Vagina (tissue), 2 donors: ENCODE measurements at regions not wholly inside any gene's neighbourhood (a gene's known extent, or its start where the extent isn't known, plus 50 kb on each side); places are given as distances from the start of the nearest gene placed in this dataset.

Experiments used
- CTCF ChIP-seq, 3 experiments: fragments of 450-650 bp in 2 of 3; fragments of 200-600 bp in 1 of 3; sonication (generic) in 1 of 3; IDR thresholded peaks; one replicate each; pipeline ENCODE4 v1.5.1; 2017 to 2019; ENCODE audit warnings: antibody characterized with exemption in 3 of 3, mild to moderate bottlenecking in 2 of 3, moderate library complexity in 2 of 3
- POLR2AphosphoS5 ChIP-seq, 2 donors: sonication (generic); formaldehyde crosslinking; IDR thresholded peaks; one replicate each; pipeline ENCODE4 v1.9.0; 2017; ENCODE audit warnings: antibody characterized with exemption in 2 of 2, mild to moderate bottlenecking in 2 of 2, low read depth in 1 of 2; ENCODE audit not compliant: insufficient read depth in 1 of 2

DNA sequence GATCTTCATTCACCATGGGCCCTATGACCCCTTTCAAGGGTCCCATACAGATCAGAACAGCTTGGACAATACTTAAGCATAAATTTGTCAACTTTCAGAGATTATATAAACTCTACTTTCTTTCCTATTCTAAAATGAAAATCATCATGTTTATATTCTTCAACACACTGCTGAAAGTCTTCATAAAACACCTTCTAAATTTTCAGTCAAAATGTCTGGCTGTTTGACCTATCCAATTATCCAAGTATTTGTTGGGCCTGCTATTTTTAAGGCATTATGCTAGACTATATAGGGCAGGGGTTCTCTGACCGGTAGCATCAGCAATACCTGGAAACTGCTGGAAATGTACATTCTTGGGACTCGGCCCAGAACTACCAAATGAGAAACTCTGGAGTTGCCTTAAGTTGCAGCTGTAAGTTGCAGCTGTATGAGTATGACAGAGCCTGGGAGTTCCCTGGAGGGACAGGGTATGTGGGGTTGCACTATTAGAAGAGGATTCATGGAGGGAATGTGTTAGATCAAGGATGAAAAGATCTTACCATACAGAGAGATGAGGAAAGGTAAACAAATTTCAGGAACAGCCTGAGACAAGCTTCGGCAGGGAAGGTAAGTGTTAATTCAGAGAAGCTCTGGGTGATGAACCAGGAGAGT, 293.0 kb downstream of the ADGB start:
- no peak for TF ChIP-seq CTCF (IDR thresholded peaks at IDR 0.05)
- TF ChIP-seq POLR2AphosphoS5 (IDR thresholded peaks at IDR 0.05; ENCODE audit: insufficient read depth in 1 of 2, low read depth in 1 of 2) = no peak
